ENCODE measurements at regions not wholly inside any gene's neighbourhood (a gene's known extent, or its start where the extent isn't known, plus 50 kb on each side); places are given as distances from the start of the nearest gene placed in this dataset.

- DNase-seq (no peak), ATAC-seq (ENCODE audit: low read depth) (no peak)
- H4K91ac ChIP-seq (ENCODE audit: insufficient read depth, low read depth, low read length): no peak overlapping the region
- H2AK5ac ChIP-seq (ENCODE audit: low read depth, low read length): no peak overlapping the region
- H2AFZ ChIP-seq (replicated peaks; ENCODE audit: low read length, poor library complexity): no peak overlapping the region
- H2BK15ac ChIP-seq (ENCODE audit: low read depth, low read length): no peak overlapping the region
- ChIA-PET CTCF (no interaction called here), POLR2A (ENCODE audit: unreplicated experiment) (no interaction called here)
- no CpG with 5 or more reads among the region's 6 CpGs for WGBS, 2 experiments (ENCODE audit: extremely low coverage in 2 of 2, insufficient read length in 1 of 2)
- H4K8ac ChIP-seq (ENCODE audit: low read depth in 2 of 2, low read length in 2 of 2): no peak overlapping the region
- H2AK9ac ChIP-seq (replicated peaks; ENCODE audit: low read depth, low read length, poor library complexity): no peak overlapping the region
- no peaks in the 10 kb centered on the region for H3K4me1 ChIP-seq (ENCODE audit: control insufficient read depth, insufficient read depth, low read length)
- in situ Hi-C loops (cut with MboI; ENCODE audit: low sequenced_read_pairs) (no loop called here), dilution Hi-C loops (cut with HindIII; ENCODE audit: low sequenced_read_pairs, unreplicated experiment) (no loop called here), intact Hi-C loops (cut with micrococcal nuclease) (no loop called here)
- no peak for TF ChIP-seq RFX5 (IDR thresholded peaks at IDR 0.05; ENCODE audit: low read depth, low read length)
- TF ChIP-seq MAFK (IDR thresholded peaks at IDR 0.05; ENCODE audit: low read depth, low read length): no peak
- TF ChIP-seq BHLHE40 (IDR thresholded peaks at IDR 0.05; ENCODE audit: low read depth, low read length): no peak
- no peak for TF ChIP-seq FOS (IDR thresholded peaks at IDR 0.05; ENCODE audit: low read depth, low read length)
- no peak for TF ChIP-seq POLR2A (IDR thresholded peaks at IDR 0.05; ENCODE audit: low read depth, low read length)
- BruUV-seq (replicated peaks): no TSS peak
- H3K79me1 ChIP-seq (ENCODE audit: low read depth in 1 of 2, low read length in 2 of 2): no peaks in the 10 kb centered on the region
- no peak overlapping the region for H3K14ac ChIP-seq (replicated peaks; ENCODE audit: low read depth, low read length)
- H3K56ac ChIP-seq (ENCODE audit: extremely low read depth, insufficient read depth, low read length): no peak overlapping the region
- no peaks in the 10 kb centered on the region for H3K9me1 ChIP-seq (ENCODE audit: insufficient read depth, low read length)
- no peak overlapping the region for H3K9ac ChIP-seq (ENCODE audit: low read depth, low read length)
- H3K36me3 ChIP-seq (ENCODE audit: control insufficient read depth, insufficient read depth, low read length): no peaks in the 10 kb centered on the region
- no peak overlapping the region for H3K27ac ChIP-seq (ENCODE audit: insufficient read depth, low read length)
- H2BK5ac ChIP-seq (ENCODE audit: low read depth, low read length, poor library complexity, severe bottlenecking): no peak overlapping the region
- no peaks in the 10 kb centered on the region for H3K9me3 ChIP-seq (ENCODE audit: control insufficient read depth, insufficient read depth, low read length)
- H4K5ac ChIP-seq (ENCODE audit: low read depth, low read length): no peak overlapping the region
- no peak overlapping the region for H3K4me2 ChIP-seq (ENCODE audit: low read depth, low read length)
- H3K4me3 ChIP-seq (ENCODE audit: insufficient read depth, low read depth, low read length): no peak overlapping the region
- H3K23ac ChIP-seq (ENCODE audit: low read depth, low read length): no peak overlapping the region
- H2BK20ac ChIP-seq (ENCODE audit: low read depth, low read length): no peak overlapping the region
- H3K27me3 ChIP-seq (ENCODE audit: control insufficient read depth, insufficient read depth, low read length): peaks cover 2% of the 10 kb centered on the region
- H2BK120ac ChIP-seq (ENCODE audit: low read depth, low read length): no peak overlapping the region
- H3K4ac ChIP-seq (ENCODE audit: low read depth, low read length): no peak overlapping the region
- no peaks in the 10 kb centered on the region for H4K20me1 ChIP-seq (ENCODE audit: insufficient read depth, low read length)
- no peak overlapping the region for H3K18ac ChIP-seq (ENCODE audit: low read depth, low read length)
Observed at GRCh38 chr7:93693796-93694195, 119.3 kb upstream of the CALCR start.

Data from IMR-90 (cell line).